ENCODE measurements at regions not wholly inside any gene's neighbourhood (a gene's known extent, or its start where the extent isn't known, plus 50 kb on each side); places are given as distances from the start of the nearest gene placed in this dataset.

- POLR2A ChIA-PET = no interaction called here
- no peaks in the 10 kb centered on the region for H3K27me3 ChIP-seq (ENCODE audit: control insufficient read depth, insufficient read depth, low read length)
- CTCF ChIA-PET = interaction anchor here (1.0 to 1.1 kb wide), 2 partner anchors 12 to 36 kb away, joined by 3 read pairs; no protein-coding TSS in a partner anchor
- TF ChIP-seq CTCF (IDR thresholded peaks at IDR 0.05; ENCODE audit: insufficient read depth, low read depth, low read length) = no peak
- no peak for DNase-seq (ENCODE audit: low read depth)
- H3K4me3 ChIP-seq (ENCODE audit: low read depth, low read length) = no peak overlapping the region
- H3K36me3 ChIP-seq (ENCODE audit: control insufficient read depth, insufficient read depth, low read length) = no peaks in the 10 kb centered on the region
Measured at GRCh38 chr21:41576013-41576615, 68.2 kb upstream of the TMPRSS2 start.

- TF ChIP-seq CTCF (IDR thresholded peaks at IDR 0.05; ENCODE audit: insufficient read depth, low read depth, low read length) = no peak
- ChIA-PET POLR2A (no interaction called here), CTCF (interaction anchor here (1.4 kb wide), 1 partner anchor 9 kb away, joined by 4 read pairs; no protein-coding TSS in a partner anchor)
Measured at GRCh38 chr21:41573902-41574690, 66.1 kb upstream of the TMPRSS2 start.

GRCh38 chr21:41571938-41572510, 64.1 kb upstream of the TMPRSS2 start:
- no peak for TF ChIP-seq CTCF (IDR thresholded peaks at IDR 0.05; ENCODE audit: insufficient read depth, low read depth, low read length)
- Histone ChIP-seq H3K36me3 (ENCODE audit: control insufficient read depth, insufficient read depth, low read length) (no peaks in the 10 kb centered on the region), H3K27me3 (ENCODE audit: control insufficient read depth, insufficient read depth, low read length) (no peaks in the 10 kb centered on the region; the same call in 1 of the 2 replicates), H3K4me3 (ENCODE audit: low read depth, low read length) (no peak overlapping the region)
- ChIA-PET CTCF (no interaction called here), POLR2A (no interaction called here)
- no peak for DNase-seq (ENCODE audit: low read depth)

More at GRCh38 chr21:41573902-41574690, 66.1 kb upstream of the TMPRSS2 start:
- Histone ChIP-seq H3K27me3 (ENCODE audit: control insufficient read depth, insufficient read depth, low read length) (no peaks in the 10 kb centered on the region), H3K4me3 (ENCODE audit: low read depth, low read length) (no peak overlapping the region), H3K36me3 (ENCODE audit: control insufficient read depth, insufficient read depth, low read length) (no peaks in the 10 kb centered on the region)
- DNase-seq (ENCODE audit: low read depth) = no peak

- no peak for DNase-seq (ENCODE audit: low read depth)
- no peak for TF ChIP-seq CTCF (IDR thresholded peaks at IDR 0.05; ENCODE audit: insufficient read depth, low read depth, low read length)
- CTCF ChIA-PET = no interaction called here
- POLR2A ChIA-PET = no interaction called here
- no peaks in the 10 kb centered on the region; the same call in 1 of the 2 replicates for H3K27me3 ChIP-seq (ENCODE audit: control insufficient read depth, insufficient read depth, low read length)
- no peaks in the 10 kb centered on the region for H3K36me3 ChIP-seq (ENCODE audit: control insufficient read depth, insufficient read depth, low read length)
- no peak overlapping the region for H3K4me3 ChIP-seq (ENCODE audit: low read depth, low read length)
Measured at GRCh38 chr21:41570791-41571355, 62.9 kb upstream of the TMPRSS2 start.
